Fibroblast of lung (primary cell): ENCODE measurements at regions not wholly inside any gene's neighbourhood (a gene's known extent, or its start where the extent isn't known, plus 50 kb on each side); places are given as distances from the start of the nearest gene placed in this dataset.

Experiments used
- DNase-seq, 2 donors: peaks; one replicate each; pipeline versions ENCODE4 v3.0.0 to v3.0.0-alpha.2; 2010; ENCODE audit warnings: low read depth in 2 of 2
- H2AFZ ChIP-seq: 2 replicates; pipeline ENCODE4 v1.5.1; 2012; ENCODE audit warnings: low read length, control low read depth, inconsistent platforms
- H3K27ac ChIP-seq: 2 replicates; pipeline ENCODE4 v1.5.1; 2011; ENCODE audit warnings: low read length, control low read depth; ENCODE audit not compliant: insufficient read depth
- H3K27me3 ChIP-seq: 2 replicates; pipeline ENCODE4 v1.5.1; 2011; ENCODE audit warnings: mild to moderate bottlenecking, low read length; ENCODE audit not compliant: control insufficient read depth, insufficient read depth
- H3K36me3 ChIP-seq: 2 replicates; pipeline ENCODE4 v1.5.1; 2011; ENCODE audit warnings: low read length; ENCODE audit not compliant: control insufficient read depth, insufficient read depth
- H3K4me1 ChIP-seq: 2 replicates; pipeline ENCODE4 v1.5.1; 2011; ENCODE audit warnings: low read length; ENCODE audit not compliant: control insufficient read depth, insufficient read depth; ENCODE audit errors: extremely low read depth
- H3K4me2 ChIP-seq: 2 replicates; pipeline ENCODE4 v1.5.1; 2011; ENCODE audit warnings: low read length, control low read depth; ENCODE audit not compliant: insufficient read depth; ENCODE audit errors: extremely low read depth
- H3K4me3 ChIP-seq, 4 experiments: fragments of 200-600 bp in 1 of 4; sonication (generic) in 1 of 4; replicated peaks in 1 of 4; 2 replicates each; pipeline ENCODE4 v1.5.1; 2011 to 2016; ENCODE audit warnings: low read length in 4 of 4, low read depth in 3 of 4, mild to moderate bottlenecking in 3 of 4, control low read depth in 2 of 4, inconsistent platforms in 1 of 4, mixed read lengths in 1 of 4; ENCODE audit not compliant: insufficient read depth in 1 of 4; ENCODE audit errors: control extremely low read depth in 1 of 4
- H3K79me2 ChIP-seq: 2 replicates; pipeline ENCODE4 v1.5.1; 2012; ENCODE audit warnings: mild to moderate bottlenecking, low read length, inconsistent platforms; ENCODE audit not compliant: control insufficient read depth, insufficient read depth
- H3K9ac ChIP-seq: 2 replicates; pipeline ENCODE4 v1.5.1; 2011; ENCODE audit warnings: mild to moderate bottlenecking, low read length, control low read depth; ENCODE audit not compliant: insufficient read depth
- H3K9me3 ChIP-seq: 2 replicates; pipeline ENCODE4 v1.5.1; 2012; ENCODE audit warnings: low read depth, low read length; ENCODE audit not compliant: control insufficient read depth, insufficient read depth
- H4K20me1 ChIP-seq: 2 replicates; pipeline ENCODE4 v1.5.1; 2011; ENCODE audit warnings: low read length; ENCODE audit not compliant: control insufficient read depth, insufficient read depth; ENCODE audit errors: extremely low read depth
- CTCF ChIP-seq, 2 donors: IDR thresholded peaks in 1 of 2; conservative IDR thresholded peaks in 1 of 2; 1 replicate in 1 of 2; 2 replicates in 1 of 2; pipeline ENCODE4 v1.5.1; 2011 to 2012; ENCODE audit warnings: low read length in 2 of 2, control low read depth in 1 of 2, inconsistent platforms in 1 of 2, low read depth in 1 of 2, mild to moderate bottlenecking in 1 of 2
- EZH2 ChIP-seq: IDR thresholded peaks from 2 replicates; pipeline ENCODE4 v1.5.1; 2012; ENCODE audit warnings: low read length, control low read depth, mild to moderate bottlenecking; ENCODE audit errors: missing control alignments

- no peak overlapping the region for H3K9ac ChIP-seq
- no peaks in the 10 kb centered on the region for H4K20me1 ChIP-seq
- no peaks in the 10 kb centered on the region for H3K9me3 ChIP-seq
- no peak overlapping the region for H3K27ac ChIP-seq
- no peaks in the 10 kb centered on the region for H3K27me3 ChIP-seq
- H3K4me1 ChIP-seq, result peaks cover 3% of the 10 kb centered on the region
- no peak for TF ChIP-seq EZH2
- TF ChIP-seq CTCF (conservative IDR thresholded peaks at IDR 0.05 in 1 of 2, IDR thresholded peaks at IDR 0.05 in 1 of 2; ENCODE audit: low read depth in 1 of 2, low read length in 2 of 2), result no peak
- no peak overlapping the region for H2AFZ ChIP-seq
- no peak overlapping the region for H3K4me3 ChIP-seq
- H3K4me2 ChIP-seq, result no peak overlapping the region
- no peaks in the 10 kb centered on the region for H3K79me2 ChIP-seq
- H3K36me3 ChIP-seq, result no peaks in the 10 kb centered on the region
- peak in 1 of 2 donors; percentile 87 for DNase-seq
These were observed 74.1 kb upstream of the JUN start for GRCh38 chr1:58857680-58858673.

- Histone ChIP-seq H3K27ac (no peak overlapping the region), H3K4me2 (no peak overlapping the region), H3K79me2 (no peaks in the 10 kb centered on the region), H3K9me3 (no peaks in the 10 kb centered on the region), H3K4me3 (no peak overlapping the region), H2AFZ (no peak overlapping the region), H3K9ac (no peak overlapping the region), H3K27me3 (no peaks in the 10 kb centered on the region), H3K4me1 (peaks cover under 1% of the 10 kb centered on the region), H3K36me3 (no peaks in the 10 kb centered on the region), H4K20me1 (no peaks in the 10 kb centered on the region)
- TF ChIP-seq EZH2 (no peak), CTCF (conservative IDR thresholded peaks at IDR 0.05 in 1 of 2, IDR thresholded peaks at IDR 0.05 in 1 of 2; ENCODE audit: low read depth in 1 of 2, low read length in 2 of 2) (no peak)
- no peak for DNase-seq
These were observed 76.1 kb upstream of the JUN start for GRCh38 chr1:58859769-58860485.

GRCh38 chr1:58861076-58861475 lies 77.2 kb upstream of the JUN start:
- H3K27me3 ChIP-seq, result no peaks in the 10 kb centered on the region
- H3K9me3 ChIP-seq, result no peaks in the 10 kb centered on the region
- no peak for TF ChIP-seq EZH2
- TF ChIP-seq CTCF (conservative IDR thresholded peaks at IDR 0.05 in 1 of 2, IDR thresholded peaks at IDR 0.05 in 1 of 2; ENCODE audit: low read depth in 1 of 2, low read length in 2 of 2), result no peak
- no peak for DNase-seq
- no peaks in the 10 kb centered on the region for H4K20me1 ChIP-seq
- no peaks in the 10 kb centered on the region for H3K36me3 ChIP-seq
- H3K4me1 ChIP-seq, result no peaks in the 10 kb centered on the region
- no peak overlapping the region for H3K4me3 ChIP-seq
- no peaks in the 10 kb centered on the region for H3K79me2 ChIP-seq
- H2AFZ ChIP-seq, result no peak overlapping the region
- H3K4me2 ChIP-seq, result no peak overlapping the region
- no peak overlapping the region for H3K9ac ChIP-seq
- no peak overlapping the region for H3K27ac ChIP-seq
